ENCODE measurements at regions not wholly inside any gene's neighbourhood (a gene's known extent, or its start where the extent isn't known, plus 50 kb on each side); places are given as distances from the start of the nearest gene placed in this dataset.
"Not testable (repeated sequence)": the region's sequence is repeated elsewhere in the genome, so short reads cannot be mapped to it uniquely, and the experiment has no call there.

DNA sequence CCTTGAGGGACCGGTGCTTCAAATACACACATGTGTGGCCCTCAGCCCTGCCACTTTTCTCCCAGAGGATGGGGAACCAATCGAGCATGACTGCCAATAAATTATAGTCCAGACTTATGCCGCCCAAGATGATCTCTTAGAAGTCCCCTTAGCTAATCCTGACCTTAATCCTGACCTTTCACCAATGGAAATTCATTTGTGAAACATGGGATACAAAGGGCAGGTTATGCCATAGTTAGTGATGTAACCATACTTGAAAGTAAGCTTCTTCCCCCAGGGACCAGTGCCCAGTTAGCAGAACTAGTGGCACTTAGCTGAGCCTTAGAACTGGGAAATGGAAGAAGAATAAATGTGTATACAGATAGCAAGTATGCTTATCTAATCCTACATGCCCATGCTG, 190.6 kb downstream of the FBXO4 start:
- H3K36me3 Mint-ChIP-seq; ATAC-seq; H3K27me3 Mint-ChIP-seq; H3K27ac Mint-ChIP-seq; H3K4me3 Mint-ChIP-seq; DNase-seq (ENCODE audit: low spot score); H3K4me1 Mint-ChIP-seq (ENCODE audit: low read depth in 2 of 2); H3K9me3 Mint-ChIP-seq: not testable (repeated sequence)

DNA sequence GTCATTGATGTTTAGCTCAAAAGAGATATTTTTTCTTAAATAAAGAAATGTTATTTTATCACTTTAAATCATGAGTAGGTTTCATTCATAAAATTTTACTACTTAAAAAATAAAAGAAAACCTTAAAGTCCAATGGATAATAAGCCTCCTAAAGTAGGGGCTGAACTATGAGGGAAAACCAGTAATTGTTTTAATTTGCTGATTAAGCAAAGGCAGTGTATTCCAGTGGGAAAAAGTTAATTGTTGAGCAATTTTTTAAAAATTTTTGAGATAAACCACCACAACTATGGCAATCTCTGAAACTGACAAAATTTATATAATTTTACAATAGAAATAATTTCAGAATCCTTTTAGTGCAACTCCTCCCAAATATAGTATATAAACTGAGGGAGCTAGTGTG, 195.0 kb downstream of the FBXO4 start:
- Mint-ChIP-seq H3K4me3 (no peak overlapping the region), H3K27me3 (no peaks in the 10 kb centered on the region), H3K36me3 (no peaks in the 10 kb centered on the region), H3K9me3 (peaks cover 9% of the 10 kb centered on the region), H3K27ac (no peak overlapping the region), H3K4me1 (ENCODE audit: low read depth in 2 of 2) (no peaks in the 10 kb centered on the region)
- DNase-seq (ENCODE audit: low spot score) (no peak), ATAC-seq (no peak)

DNA sequence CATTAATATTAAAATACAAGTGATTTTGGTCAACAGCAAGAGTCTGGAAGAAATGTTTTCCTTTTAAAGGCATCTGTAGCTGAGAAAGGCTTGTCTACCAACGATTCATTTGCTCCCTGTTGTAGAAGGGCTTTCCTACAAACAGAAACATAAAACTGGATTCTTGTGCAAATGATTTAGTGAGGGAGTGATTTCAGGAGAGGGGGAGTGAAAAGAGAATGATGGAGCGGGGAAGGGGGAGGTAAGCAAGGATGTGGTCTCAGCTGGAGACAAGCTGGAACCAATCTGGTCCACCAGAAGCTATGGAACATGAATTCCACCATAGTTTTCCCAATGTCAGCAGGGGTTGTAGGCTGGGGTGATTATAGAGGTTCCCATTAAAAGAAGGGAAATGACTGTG, 196.3 kb downstream of the FBXO4 start:
- H3K4me3 Mint-ChIP-seq: no peak overlapping the region

DNA sequence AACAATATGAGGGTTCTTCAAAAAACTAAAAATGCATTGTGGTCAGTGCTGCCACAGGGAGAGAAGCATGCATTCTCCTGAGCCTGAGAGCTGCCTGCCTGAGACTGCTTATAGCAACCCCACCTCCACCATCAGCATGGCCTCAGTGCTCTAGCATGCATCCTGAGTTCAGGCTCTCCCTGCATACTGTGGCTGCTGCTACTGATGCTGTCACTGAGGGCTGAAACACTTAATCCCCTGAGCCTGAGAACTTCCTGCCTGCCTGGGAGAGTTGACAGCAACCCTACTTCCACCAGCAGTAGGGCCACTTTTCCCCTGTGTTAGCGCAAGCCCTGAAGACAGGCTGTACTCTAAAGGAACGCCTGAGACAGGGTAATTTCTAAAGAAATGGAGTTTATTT, 206.0 kb downstream of the FBXO4 start:
- Mint-ChIP-seq H3K27ac (no peak overlapping the region), H3K4me1 (ENCODE audit: low read depth in 2 of 2) (no peaks in the 10 kb centered on the region), H3K36me3 (no peaks in the 10 kb centered on the region), H3K4me3 (no peak overlapping the region), H3K9me3 (peaks cover 16% of the 10 kb centered on the region), H3K27me3 (peaks cover 0 to 2% of the 10 kb centered on the region in 2 donors)
- no peak for ATAC-seq
- no peak for DNase-seq (ENCODE audit: low spot score)

More for the DNA sequence above, 196.3 kb downstream of the FBXO4 start:
- peaks cover 4% of the 10 kb centered on the region for H3K9me3 Mint-ChIP-seq
- no peaks in the 10 kb centered on the region for H3K36me3 Mint-ChIP-seq
- DNase-seq (ENCODE audit: low spot score) (no peak), ATAC-seq (no peak)
- H3K27ac Mint-ChIP-seq: no peak overlapping the region
- no peaks in the 10 kb centered on the region for H3K4me1 Mint-ChIP-seq (ENCODE audit: low read depth in 2 of 2)
- no peaks in the 10 kb centered on the region for H3K27me3 Mint-ChIP-seq

DNA sequence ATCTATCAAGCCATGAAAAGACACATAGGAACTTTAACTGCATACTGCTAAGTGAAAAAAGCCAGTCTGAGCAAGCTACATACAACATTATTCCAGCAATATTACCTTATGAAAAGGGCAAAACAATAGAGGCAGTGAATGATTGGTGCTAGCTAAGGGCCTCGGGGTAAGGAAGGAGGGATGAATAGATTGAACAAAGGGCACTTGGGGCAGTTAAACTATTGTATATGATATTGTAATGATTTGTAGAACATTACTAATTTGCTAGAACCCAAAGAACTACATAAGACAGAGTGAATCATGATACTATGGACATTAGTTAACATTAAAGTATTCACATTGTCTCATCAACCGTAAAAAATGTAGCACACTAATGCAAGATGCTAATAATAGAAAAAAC, 218.3 kb downstream of the FBXO4 start:
- DNase-seq (ENCODE audit: low spot score) (no peak), ATAC-seq (no peak)
- Mint-ChIP-seq H3K27ac (no peak overlapping the region), H3K27me3 (no peaks in the 10 kb centered on the region), H3K4me3 (no peak overlapping the region), H3K36me3 (peaks cover 7% of the 10 kb centered on the region), H3K4me1 (ENCODE audit: low read depth in 2 of 2) (no peaks in the 10 kb centered on the region), H3K9me3 (peaks cover 9% of the 10 kb centered on the region)

DNA sequence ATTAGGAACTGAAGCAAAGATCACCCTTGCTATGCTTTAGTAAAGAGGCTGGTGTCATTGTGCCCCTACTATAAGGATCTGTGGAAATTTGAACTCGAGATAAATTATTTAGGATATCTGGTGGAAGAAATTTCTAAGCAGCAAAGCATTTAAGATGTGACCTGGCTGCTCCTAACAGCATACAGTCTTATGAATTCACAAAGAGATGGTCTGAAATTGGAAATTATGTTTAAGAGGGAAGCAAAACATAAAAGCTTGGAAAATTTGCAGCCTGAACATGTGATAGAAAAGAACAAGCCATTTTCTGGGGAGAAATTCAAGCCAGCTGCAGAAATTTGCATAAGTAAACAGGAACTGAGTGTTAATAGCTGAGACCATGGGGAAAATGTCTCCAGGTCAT, 223.7 kb downstream of the FBXO4 start:
- Mint-ChIP-seq H3K36me3 (peaks cover 18% of the 10 kb centered on the region), H3K27me3 (no peaks in the 10 kb centered on the region), H3K4me1 (ENCODE audit: low read depth in 2 of 2) (no peaks in the 10 kb centered on the region), H3K4me3 (no peak overlapping the region), H3K9me3 (peaks cover 25% of the 10 kb centered on the region), H3K27ac (no peak overlapping the region)
- DNase-seq (ENCODE audit: low spot score) (no peak), ATAC-seq (no peak)

DNA sequence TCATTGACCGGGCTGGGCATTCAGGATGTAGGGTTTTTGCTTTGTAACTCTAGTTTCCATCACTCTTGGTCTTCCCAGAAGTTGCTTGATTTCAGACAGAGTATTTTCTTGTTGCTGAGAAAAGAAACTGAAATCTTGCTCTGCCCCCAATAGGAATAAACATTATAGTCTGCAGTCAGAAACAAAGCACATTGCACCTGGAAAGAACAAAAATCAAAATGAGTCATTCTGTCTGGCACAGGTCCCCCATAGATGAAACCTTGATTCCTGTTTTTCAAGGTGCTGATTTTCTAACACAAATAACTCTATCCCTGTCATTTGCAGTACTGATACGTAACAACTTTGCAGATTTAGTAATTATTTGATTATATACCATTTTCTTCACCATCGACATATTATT, 232.1 kb downstream of the FBXO4 start:
- DNase-seq (ENCODE audit: low spot score) (no peak), ATAC-seq (no peak)
- Mint-ChIP-seq H3K4me3 (no peak overlapping the region), H3K27ac (no peak overlapping the region), H3K27me3 (no peaks in the 10 kb centered on the region), H3K4me1 (ENCODE audit: low read depth in 2 of 2) (no peaks in the 10 kb centered on the region), H3K9me3 (peaks cover 5% of the 10 kb centered on the region), H3K36me3 (no peaks in the 10 kb centered on the region)

DNA sequence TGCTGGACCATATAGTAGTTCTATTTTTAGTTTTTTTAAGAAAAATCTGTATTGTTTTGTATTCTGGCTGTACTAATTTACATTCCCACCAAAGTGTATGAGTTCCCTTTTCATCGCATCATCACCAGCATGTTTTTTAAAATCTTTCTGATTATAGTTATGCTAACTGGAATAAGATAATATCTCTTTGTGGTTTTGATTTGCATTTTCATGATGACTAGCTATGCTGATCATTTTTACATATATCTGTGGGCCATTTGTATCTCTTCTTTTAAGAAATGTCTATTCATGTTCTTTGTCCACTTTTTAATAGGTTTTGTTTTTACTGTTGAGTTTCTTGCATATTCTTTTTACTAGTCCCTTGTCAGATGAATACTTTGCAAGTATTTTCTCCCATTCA, 238.0 kb downstream of the FBXO4 start:
- Mint-ChIP-seq H3K4me1 (ENCODE audit: low read depth in 2 of 2) (no peaks in the 10 kb centered on the region), H3K4me3 (no peak overlapping the region), H3K27ac (no peak overlapping the region), H3K27me3 (no peaks in the 10 kb centered on the region), H3K9me3 (peaks cover 5% of the 10 kb centered on the region), H3K36me3 (no peaks in the 10 kb centered on the region)
- ATAC-seq (no peak), DNase-seq (ENCODE audit: low spot score) (no peak)

DNA sequence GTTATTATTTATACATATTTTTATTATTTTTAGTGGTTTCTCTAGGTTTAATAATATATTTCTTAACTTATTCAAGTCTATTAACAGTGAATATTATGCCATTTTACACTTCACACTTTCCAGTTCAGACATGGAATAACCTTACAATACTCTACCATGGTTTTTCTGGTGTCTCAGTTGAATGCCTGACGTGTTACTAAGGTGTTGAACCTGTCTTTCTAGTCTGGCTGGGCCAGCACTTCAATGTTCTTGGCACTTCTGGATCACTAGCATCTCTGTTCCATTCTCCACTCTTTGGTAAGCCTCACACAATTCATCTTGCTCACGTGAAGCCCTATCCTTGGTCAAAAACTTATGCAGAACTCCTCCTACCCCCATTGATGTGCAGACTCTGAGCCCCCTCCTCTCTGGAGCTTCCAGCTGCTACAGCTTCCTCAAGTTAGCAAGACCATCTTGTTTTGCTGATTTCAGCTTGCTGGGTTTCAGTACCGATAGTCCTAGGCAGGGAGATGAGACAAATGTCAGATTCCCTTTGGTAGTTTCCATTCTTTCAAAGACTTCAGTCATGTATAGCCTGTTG, 243.1 kb downstream of the FBXO4 start:
- Mint-ChIP-seq H3K4me1 (ENCODE audit: low read depth in 2 of 2) (no peaks in the 10 kb centered on the region), H3K4me3 (no peak overlapping the region), H3K27me3 (no peaks in the 10 kb centered on the region), H3K36me3 (no peaks in the 10 kb centered on the region), H3K27ac (no peak overlapping the region), H3K9me3 (peaks cover 4% of the 10 kb centered on the region)
- ATAC-seq: no peak
- no peak for DNase-seq (ENCODE audit: low spot score)

DNA sequence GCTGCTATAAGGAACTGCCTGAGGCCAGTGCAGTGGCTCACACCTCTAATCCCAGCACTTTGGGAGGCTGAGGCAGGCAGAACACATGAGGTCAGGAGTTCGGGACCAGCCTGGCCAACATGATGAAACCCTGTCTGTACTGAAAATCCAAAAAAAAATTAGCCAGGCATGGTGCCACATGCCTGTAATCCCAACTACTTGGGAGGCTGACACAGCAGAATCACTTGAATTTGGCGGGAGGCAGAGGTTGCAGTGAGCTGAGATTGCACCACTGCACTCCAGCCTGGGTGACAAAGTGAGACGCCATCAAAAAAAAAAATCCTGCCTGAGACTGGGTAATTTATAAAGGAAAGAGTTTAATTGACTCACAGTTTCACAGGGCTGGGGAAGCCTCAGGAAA, 247.1 kb upstream of the GHR start:
- not testable (repeated sequence) for H3K27me3 Mint-ChIP-seq; ATAC-seq; DNase-seq (ENCODE audit: low spot score); H3K4me1 Mint-ChIP-seq (ENCODE audit: low read depth in 2 of 2); H3K36me3 Mint-ChIP-seq; H3K4me3 Mint-ChIP-seq; H3K27ac Mint-ChIP-seq
- peaks cover 16% of the 10 kb centered on the region for H3K9me3 Mint-ChIP-seq

DNA sequence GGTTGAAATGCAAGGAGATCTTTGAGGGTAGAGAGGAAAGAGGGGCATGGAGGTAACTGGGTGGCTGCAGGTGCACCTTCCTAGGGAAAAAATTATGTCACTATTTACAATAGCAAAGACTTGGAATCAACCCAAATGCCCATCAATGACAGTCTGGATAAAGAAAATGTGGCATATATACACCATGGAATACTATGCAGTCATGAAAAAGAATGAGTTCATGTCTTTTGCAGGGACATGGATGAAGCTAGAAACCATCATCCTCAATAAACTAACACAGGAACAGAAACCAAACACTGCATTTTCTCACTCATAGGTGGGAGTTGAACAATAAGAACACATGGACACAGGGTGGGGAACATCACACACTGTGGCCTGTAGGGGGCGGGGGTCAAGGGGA, 243.4 kb upstream of the GHR start:
- ATAC-seq: not testable (repeated sequence)

DNA sequence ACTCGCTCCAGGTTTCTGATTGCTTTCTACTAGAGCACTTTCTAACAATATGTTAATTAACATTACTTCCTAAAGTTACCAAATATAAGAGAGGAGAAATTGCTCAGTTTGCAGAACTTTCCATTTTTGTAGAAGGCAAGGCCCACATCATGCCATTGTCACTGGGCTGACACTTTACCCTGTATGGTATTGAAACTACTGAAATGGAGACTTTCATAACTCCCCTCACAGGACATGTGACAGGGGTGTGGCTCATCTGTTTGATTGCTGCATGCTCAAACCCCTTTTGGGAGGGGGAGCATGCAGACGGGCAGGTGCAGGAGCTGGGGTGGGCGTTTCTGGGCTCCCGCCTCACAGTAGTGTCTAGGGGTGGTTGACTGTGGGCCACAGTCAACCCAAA, 206.3 kb upstream of the GHR start:
- Mint-ChIP-seq H3K27me3 (no peaks in the 10 kb centered on the region), H3K4me1 (ENCODE audit: low read depth in 2 of 2) (no peaks in the 10 kb centered on the region), H3K4me3 (no peak overlapping the region), H3K9me3 (peaks cover 11% of the 10 kb centered on the region), H3K36me3 (no peaks in the 10 kb centered on the region), H3K27ac (no peak overlapping the region)
- ATAC-seq (no peak), DNase-seq (ENCODE audit: low spot score) (no peak)

More for the DNA sequence above, 243.4 kb upstream of the GHR start:
- H3K9me3 Mint-ChIP-seq: peaks cover 10% of the 10 kb centered on the region
- not testable (repeated sequence) for H3K4me3 Mint-ChIP-seq; DNase-seq (ENCODE audit: low spot score); H3K4me1 Mint-ChIP-seq (ENCODE audit: low read depth in 2 of 2); H3K36me3 Mint-ChIP-seq; H3K27ac Mint-ChIP-seq; H3K27me3 Mint-ChIP-seq

DNA sequence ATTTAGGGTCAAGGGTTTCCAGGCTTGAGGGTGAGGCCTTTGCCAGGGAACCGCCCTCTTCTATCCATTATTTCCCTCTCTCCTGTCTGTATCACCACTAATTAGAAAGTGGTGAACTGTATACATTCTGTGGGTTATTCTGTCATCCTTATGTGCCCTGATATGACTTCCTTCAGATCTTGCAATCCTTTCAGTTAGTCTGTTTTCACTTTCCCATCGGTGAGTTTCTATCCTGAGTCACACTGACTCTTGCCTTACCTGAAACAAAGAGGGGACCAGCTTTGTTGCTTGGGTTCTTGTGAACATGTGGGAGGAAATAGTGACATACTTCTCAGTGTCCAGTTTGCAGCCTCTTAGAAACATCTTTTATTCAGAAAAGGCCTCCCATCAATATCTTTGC, 205.4 kb upstream of the GHR start:
- no peaks in the 10 kb centered on the region for H3K27me3 Mint-ChIP-seq
- ATAC-seq (no peak), DNase-seq (ENCODE audit: low spot score) (no peak)
- H3K27ac Mint-ChIP-seq: no peak overlapping the region
- no peak overlapping the region for H3K4me3 Mint-ChIP-seq
- H3K36me3 Mint-ChIP-seq: no peaks in the 10 kb centered on the region
- H3K4me1 Mint-ChIP-seq (ENCODE audit: low read depth in 2 of 2): no peaks in the 10 kb centered on the region
- H3K9me3 Mint-ChIP-seq: peaks cover 9% of the 10 kb centered on the region

DNA sequence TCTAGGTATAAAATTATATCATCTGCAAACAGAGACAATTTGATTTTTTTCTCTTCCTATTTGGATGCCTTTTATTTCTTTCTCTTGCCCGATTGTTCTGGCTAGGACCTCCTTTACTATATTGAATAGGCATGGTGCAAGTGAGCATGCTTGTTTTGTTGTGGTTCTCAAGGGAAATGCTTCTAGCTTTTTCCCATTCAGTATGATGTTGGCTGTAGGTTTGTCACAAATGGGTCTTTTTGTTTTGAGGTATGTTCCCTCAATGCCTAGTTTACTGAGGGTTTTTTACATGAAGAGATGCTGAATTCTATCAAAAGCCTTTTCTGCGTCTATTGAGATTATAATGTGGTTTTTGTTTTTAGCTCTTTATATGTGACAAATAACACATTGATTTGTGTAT, 198.2 kb upstream of the GHR start:
- no peaks in the 10 kb centered on the region for H3K36me3 Mint-ChIP-seq
- H3K4me1 Mint-ChIP-seq (ENCODE audit: low read depth in 2 of 2): no peaks in the 10 kb centered on the region
- no peak overlapping the region for H3K27ac Mint-ChIP-seq
- ATAC-seq (no peak), DNase-seq (ENCODE audit: low spot score) (no peak)
- H3K9me3 Mint-ChIP-seq: peaks cover 8% of the 10 kb centered on the region
- H3K27me3 Mint-ChIP-seq: no peaks in the 10 kb centered on the region
- H3K4me3 Mint-ChIP-seq: no peak overlapping the region

DNA sequence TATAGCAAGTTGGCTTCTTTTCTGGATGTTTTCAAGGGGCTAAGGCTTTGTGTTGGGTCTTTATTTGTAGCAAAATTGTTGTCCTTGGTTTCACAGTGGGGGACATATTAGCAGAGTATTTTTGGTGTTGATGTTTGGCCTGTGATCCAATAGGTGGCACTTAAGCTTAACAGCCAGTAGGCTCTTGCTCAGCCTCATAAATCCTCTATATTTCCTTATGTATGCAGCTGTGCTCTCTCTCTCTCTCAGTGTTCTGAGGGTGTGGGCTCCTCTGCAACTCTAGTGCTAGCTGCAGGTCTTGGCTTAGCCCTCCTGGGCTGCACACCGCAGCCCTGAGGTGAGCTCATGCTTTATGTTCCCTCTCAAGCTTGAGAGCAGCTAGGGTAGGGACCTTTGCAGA, 195.0 kb upstream of the GHR start:
- Mint-ChIP-seq H3K9me3 (peaks cover 8% of the 10 kb centered on the region), H3K27me3 (no peaks in the 10 kb centered on the region), H3K4me1 (ENCODE audit: low read depth in 2 of 2) (no peaks in the 10 kb centered on the region), H3K36me3 (no peaks in the 10 kb centered on the region), H3K27ac (no peak overlapping the region), H3K4me3 (no peak overlapping the region)
- DNase-seq (ENCODE audit: low spot score): no peak
- ATAC-seq: no peak
